Upper lobe of left lung (tissue), 6 donors: ENCODE measurements at regions not wholly inside any gene's neighbourhood (a gene's known extent, or its start where the extent isn't known, plus 50 kb on each side); places are given as distances from the start of the nearest gene placed in this dataset.

ENCODE experiments used
- ATAC-seq, 2 donors: fragments of 200-7000 bp; cut with Tn5 transposase; one replicate each; pipeline ENCODE4 v1.9.1; 2022; ENCODE audit warnings: mild to moderate bottlenecking in 2 of 2, moderate library complexity in 2 of 2; ENCODE audit not compliant: low FRiP score in 2 of 2
- DNase-seq, 2 donors: peaks; one replicate each; pipeline ENCODE4 v3.0.0-alpha.2; 2019 to 2020
- H3K27ac ChIP-seq, 4 donors: fragments of 200-600 bp; sonication (generic); one replicate each; pipeline ENCODE4 v1.5.1; 2016 to 2019
- H3K27me3 ChIP-seq, 4 donors: fragments of 200-600 bp; sonication (generic); one replicate each; pipeline ENCODE4 v1.5.1; 2017 to 2019
- H3K36me3 ChIP-seq, 4 donors: fragments of 200-600 bp; sonication (generic); one replicate each; pipeline ENCODE4 v1.5.1; 2016 to 2019
- H3K4me1 ChIP-seq, 4 donors: fragments of 200-600 bp; sonication (generic); one replicate each; pipeline ENCODE4 v1.5.1; 2018 to 2019
- H3K4me3 ChIP-seq, 4 donors: fragments of 200-600 bp; sonication (generic); one replicate each; pipeline ENCODE4 v1.5.1; 2017 to 2019; ENCODE audit warnings: mild to moderate bottlenecking in 2 of 4, moderate library complexity in 1 of 4
- H3K9me3 ChIP-seq, 4 donors: fragments of 200-600 bp; sonication (generic); one replicate each; pipeline ENCODE4 v1.5.1; 2018 to 2019
- EP300 ChIP-seq, 4 donors: sonication (generic); formaldehyde crosslinking; IDR thresholded peaks; one replicate each; pipeline ENCODE4 v1.5.1; 2017; ENCODE audit warnings: antibody characterized with exemption in 4 of 4, control low read depth in 2 of 4
- POLR2A ChIP-seq, 4 donors: fragments of 450-650 bp; IDR thresholded peaks; one replicate each; pipeline ENCODE4 v1.5.1; 2016 to 2017; ENCODE audit warnings: antibody characterized with exemption in 4 of 4, mild to moderate bottlenecking in 2 of 4
- POLR2AphosphoS5 ChIP-seq, 2 donors: sonication (generic); formaldehyde crosslinking; IDR thresholded peaks; one replicate each; pipeline ENCODE4 v1.5.1; 2017; ENCODE audit warnings: antibody characterized with exemption in 2 of 2
- WGBS, 2 donors: methylation state at CpG; one replicate each; pipeline ENCODE4 v1.1.5; 2017 to 2018; 5-methylcytosine and 5-hydroxymethylcytosine counted together
- TF ChIP-seq, protein P1 (sequence below), 6 experiments: fragments of 450-650 bp in 4 of 6; fragments of 200-600 bp in 2 of 6; sonication (generic) in 2 of 6; IDR thresholded peaks; one replicate each; pipeline ENCODE4 v1.5.1; 2016 to 2019; ENCODE audit warnings: antibody characterized with exemption in 6 of 6
- donor health status: DM: no; HTN: no; CAD: no; lungs with moderate emphysema.
- donor health status: DM: no; HTN: yes; CAD: no; lungs with severe emphysema.

DNA sequence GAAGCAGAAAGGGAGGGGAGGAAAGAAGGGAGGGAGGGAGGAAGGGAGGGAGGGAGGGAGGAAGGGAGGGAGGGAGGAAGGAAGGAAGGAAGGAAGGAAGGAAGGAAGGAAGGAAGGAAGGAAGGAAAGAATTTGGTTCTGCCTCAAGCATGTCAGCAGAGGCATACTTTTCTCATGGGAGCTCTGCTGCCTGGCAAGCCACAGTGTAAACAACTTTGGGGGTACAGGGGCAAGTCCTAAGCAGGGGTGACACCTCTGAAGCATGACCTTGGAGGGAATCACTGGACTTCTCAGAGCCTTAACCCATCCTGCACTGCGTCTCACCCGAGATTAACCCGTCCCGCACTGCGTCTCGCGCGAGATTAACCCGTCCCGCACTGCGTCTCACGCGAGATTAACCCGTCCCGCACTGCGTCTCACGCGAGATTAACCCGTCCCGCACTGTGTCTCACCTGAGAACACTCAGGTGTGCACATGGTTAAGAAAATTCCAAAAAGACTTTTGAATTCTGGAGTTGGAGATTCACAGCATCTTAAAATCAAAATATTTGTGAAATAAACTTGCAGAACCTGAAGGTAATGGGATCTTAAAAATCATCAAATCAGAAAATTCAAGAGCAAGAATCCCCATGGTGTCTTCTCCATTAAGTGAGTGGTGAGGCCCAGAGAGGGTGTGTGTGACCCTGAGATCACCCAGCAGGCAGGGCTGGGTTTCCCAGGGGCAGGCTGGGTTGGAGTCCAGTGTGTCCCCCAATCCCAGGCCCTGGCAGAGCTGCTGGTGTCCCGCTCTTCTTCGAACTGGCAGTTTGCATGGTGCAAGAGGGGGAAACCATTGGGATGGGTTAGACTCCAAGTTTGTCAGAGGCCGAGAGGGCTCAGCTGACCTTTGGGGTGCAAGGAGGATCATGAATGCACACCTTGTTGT lies 190.4 kb downstream of the MN1 start:
- Histone ChIP-seq H3K4me3 (no peak overlapping the region), H3K36me3 (no peaks in the 10 kb centered on the region), H3K9me3 (no peaks in the 10 kb centered on the region), H3K27ac (no peak overlapping the region), H3K4me1 (peaks cover 4 to 10% (median 6%) of the 10 kb centered on the region in 4 donors), H3K27me3 (peaks cover 0 to 14% (median 6%) of the 10 kb centered on the region in 4 donors)
- TF ChIP-seq POLR2AphosphoS5 (IDR thresholded peaks at IDR 0.05) (no peak), POLR2A (IDR thresholded peaks at IDR 0.05) (no peak)
- DNase-seq (peak in 1 of 2 donors; percentile 63), ATAC-seq (no peak)
- 88 to 93% methylated on average over 21 to 23 of the region's 23 CpGs for WGBS, 2 donors

DNA sequence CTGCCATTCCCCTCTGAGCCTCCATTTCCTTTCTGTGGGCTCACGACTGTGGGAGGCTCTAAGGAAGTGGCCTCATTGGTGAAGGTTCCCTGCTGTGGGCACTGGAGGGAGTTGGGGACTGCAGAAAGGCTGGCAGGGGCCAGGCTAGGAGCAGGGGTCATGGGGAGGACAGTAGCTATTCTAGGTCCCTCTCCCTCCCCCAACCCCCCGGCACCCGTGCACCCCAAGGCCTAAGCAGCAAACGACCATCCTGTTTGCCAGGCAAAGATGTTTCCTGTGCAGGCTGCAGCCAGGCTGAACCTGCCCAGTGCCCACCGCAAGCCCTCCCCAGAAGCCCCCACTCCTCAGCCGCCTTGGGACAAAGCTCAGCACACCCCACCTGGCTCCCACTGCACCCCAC lies 189.4 kb downstream of the MN1 start:
- no peaks in the 10 kb centered on the region for H3K9me3 ChIP-seq
- ATAC-seq: no peak
- H3K4me1 ChIP-seq: peaks cover 4 to 10% (median 6%) of the 10 kb centered on the region in 4 donors
- peaks cover 0 to 14% (median 6%) of the 10 kb centered on the region in 4 donors for H3K27me3 ChIP-seq
- H3K27ac ChIP-seq: no peak overlapping the region
- no peak overlapping the region for H3K4me3 ChIP-seq
- no peak for TF ChIP-seq EP300 (IDR thresholded peaks at IDR 0.05)
- no peak for TF ChIP-seq POLR2A (IDR thresholded peaks at IDR 0.05)
- TF ChIP-seq, protein P1, sequence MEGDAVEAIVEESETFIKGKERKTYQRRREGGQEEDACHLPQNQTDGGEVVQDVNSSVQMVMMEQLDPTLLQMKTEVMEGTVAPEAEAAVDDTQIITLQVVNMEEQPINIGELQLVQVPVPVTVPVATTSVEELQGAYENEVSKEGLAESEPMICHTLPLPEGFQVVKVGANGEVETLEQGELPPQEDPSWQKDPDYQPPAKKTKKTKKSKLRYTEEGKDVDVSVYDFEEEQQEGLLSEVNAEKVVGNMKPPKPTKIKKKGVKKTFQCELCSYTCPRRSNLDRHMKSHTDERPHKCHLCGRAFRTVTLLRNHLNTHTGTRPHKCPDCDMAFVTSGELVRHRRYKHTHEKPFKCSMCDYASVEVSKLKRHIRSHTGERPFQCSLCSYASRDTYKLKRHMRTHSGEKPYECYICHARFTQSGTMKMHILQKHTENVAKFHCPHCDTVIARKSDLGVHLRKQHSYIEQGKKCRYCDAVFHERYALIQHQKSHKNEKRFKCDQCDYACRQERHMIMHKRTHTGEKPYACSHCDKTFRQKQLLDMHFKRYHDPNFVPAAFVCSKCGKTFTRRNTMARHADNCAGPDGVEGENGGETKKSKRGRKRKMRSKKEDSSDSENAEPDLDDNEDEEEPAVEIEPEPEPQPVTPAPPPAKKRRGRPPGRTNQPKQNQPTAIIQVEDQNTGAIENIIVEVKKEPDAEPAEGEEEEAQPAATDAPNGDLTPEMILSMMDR (IDR thresholded peaks at IDR 0.05): no peak
- no peak for TF ChIP-seq POLR2AphosphoS5 (IDR thresholded peaks at IDR 0.05)
- no peaks in the 10 kb centered on the region for H3K36me3 ChIP-seq
- WGBS, 2 donors: 30 to 74% methylated on average over 2 to 4 of the region's 6 CpGs
- DNase-seq: peak in 1 of 2 donors; percentile 29

DNA sequence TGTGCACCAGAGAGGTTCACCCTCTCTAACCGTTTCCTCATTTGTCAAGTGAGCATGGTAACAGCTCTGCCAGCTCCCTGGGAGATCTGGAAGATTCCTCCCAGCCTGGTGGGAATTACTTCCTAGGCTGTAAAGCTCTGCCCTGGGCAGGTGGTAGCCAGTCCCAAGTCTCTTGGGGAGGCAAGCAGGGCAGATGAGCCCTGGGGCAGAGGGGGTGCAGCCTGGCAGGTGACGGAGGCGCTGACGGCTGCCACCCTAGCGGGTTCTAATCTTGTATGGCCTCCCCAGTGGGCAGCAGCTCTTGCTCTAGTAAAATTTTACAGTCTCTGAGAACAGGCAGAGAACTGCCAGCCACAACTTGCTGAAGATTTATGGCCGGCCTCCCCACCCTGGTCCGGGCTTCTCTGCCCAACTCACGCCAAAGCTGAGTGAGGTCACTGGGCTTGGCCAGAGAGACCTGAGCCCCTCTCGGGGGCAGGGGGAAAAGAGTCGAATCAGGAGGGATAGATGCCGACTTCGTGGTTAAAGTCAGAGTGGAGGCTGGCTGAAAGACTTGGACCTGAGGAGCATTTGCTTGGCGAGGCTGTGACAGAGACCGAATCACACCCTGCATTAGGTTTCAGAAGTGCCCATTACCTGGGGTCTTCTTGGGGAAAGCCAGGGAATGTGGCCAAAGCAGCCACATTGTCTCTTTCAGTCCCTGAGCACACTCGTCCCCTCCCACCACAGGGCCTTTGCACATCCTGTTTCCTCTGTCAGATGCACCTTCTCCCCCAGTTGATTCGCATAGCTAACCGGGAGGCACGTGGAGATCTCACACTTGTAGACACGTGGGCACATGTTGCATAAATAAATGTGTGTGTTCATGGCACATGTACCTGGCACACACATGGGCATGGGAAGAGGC lies 188.2 kb downstream of the MN1 start:
- no peak overlapping the region for H3K27ac ChIP-seq
- no peaks in the 10 kb centered on the region for H3K9me3 ChIP-seq
- no peaks in the 10 kb centered on the region for H3K36me3 ChIP-seq
- no peak for DNase-seq
- ATAC-seq: peak in 1 of 2 donors; percentile 22
- peaks cover 0 to 14% (median 6%) of the 10 kb centered on the region in 4 donors for H3K27me3 ChIP-seq
- no peak overlapping the region for H3K4me3 ChIP-seq
- WGBS, 2 donors: 64 to 65% methylated on average over 15 to 19 of the region's 19 CpGs
- peaks cover 4 to 10% (median 6%) of the 10 kb centered on the region in 4 donors for H3K4me1 ChIP-seq
- TF ChIP-seq, protein P1 (IDR thresholded peaks at IDR 0.05): no peak
- TF ChIP-seq EP300 (IDR thresholded peaks at IDR 0.05) (no peak), POLR2AphosphoS5 (IDR thresholded peaks at IDR 0.05) (no peak), POLR2A (IDR thresholded peaks at IDR 0.05) (no peak)

DNA sequence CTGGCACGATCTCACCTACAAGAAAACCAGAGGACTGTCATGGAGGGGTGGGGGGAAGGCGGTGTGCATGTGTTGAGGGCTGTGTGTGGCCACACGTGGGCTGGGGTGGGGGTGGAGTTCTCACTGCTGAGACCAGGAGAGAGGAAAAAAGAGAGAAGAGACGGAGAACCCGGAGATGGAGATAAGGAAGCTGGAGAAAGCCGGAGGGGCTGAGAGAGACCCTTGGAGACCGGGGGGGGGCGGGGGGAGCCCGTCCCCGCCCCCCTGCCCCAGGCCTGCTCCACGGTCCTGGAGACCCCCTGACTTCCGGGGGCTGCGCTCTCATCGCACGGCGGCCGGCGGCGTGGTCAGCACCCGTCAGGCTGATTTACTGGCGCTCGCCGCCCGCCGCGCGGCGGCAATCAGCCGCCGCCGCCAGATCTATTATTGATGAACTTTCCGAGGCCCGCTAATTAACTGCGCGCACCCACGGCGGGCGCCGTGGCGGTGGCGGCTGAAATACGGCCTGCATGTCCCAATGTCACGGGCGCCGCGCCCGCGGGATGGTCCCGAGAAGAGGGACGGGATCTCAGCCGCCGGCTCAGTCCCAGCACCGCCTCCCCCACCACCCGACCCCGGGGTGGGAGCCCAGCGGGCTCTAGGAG lies 187.4 kb downstream of the MN1 start:
- Histone ChIP-seq H3K27me3 (peaks cover 0 to 14% (median 6%) of the 10 kb centered on the region in 4 donors), H3K27ac (no peak overlapping the region), H3K4me3 (peak overlapping the region in 2 of 4 donors; percentile 16 to 18), H3K36me3 (no peaks in the 10 kb centered on the region), H3K9me3 (no peaks in the 10 kb centered on the region), H3K4me1 (peaks cover 4 to 10% (median 6%) of the 10 kb centered on the region in 4 donors)
- ATAC-seq (peak in 1 of 2 donors; percentile 30), DNase-seq (peak in 1 of 2 donors; percentile 87)
- TF ChIP-seq, protein P1 (IDR thresholded peaks at IDR 0.05): no peak
- TF ChIP-seq POLR2AphosphoS5 (IDR thresholded peaks at IDR 0.05) (no peak), POLR2A (IDR thresholded peaks at IDR 0.05) (no peak), EP300 (IDR thresholded peaks at IDR 0.05) (no peak)
- 5 to 6% methylated on average over 10 to 26 of the region's 56 CpGs for WGBS, 2 donors
